ENCODE measurements at regions not wholly inside any gene's neighbourhood (a gene's known extent, or its start where the extent isn't known, plus 50 kb on each side); places are given as distances from the start of the nearest gene placed in this dataset.

DNA sequence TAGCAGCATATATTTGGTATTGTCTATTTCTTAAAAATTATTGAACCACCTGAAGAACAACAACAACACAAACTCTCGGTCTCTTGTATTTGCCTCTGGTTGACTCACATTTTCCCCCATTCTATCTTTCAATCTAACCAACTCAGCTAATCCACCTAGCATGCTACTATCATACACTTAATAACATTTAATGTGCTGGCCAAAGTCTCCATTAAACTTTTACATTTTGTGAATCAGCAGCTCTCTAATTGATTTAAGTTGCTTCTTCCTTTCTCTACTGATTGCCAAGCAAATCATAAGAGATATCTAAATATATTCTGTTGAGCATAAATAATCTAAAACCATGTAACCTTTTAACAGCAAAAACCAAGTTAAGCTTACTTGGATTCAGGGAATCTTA, 631.7 kb downstream of the IGSF11 start:
- H3K9me3 ChIP-seq (ENCODE audit: insufficient read depth, low read depth, low read length): no peaks in the 10 kb centered on the region
- H2AFZ ChIP-seq (ENCODE audit: low read depth, low read length): no peak overlapping the region
- no peaks in the 10 kb centered on the region for H3K9me3 Mint-ChIP-seq (ENCODE audit: unreplicated experiment)
- no peak overlapping the region for H3K4me3 Mint-ChIP-seq (ENCODE audit: unreplicated experiment)
- H3K36me3 ChIP-seq (ENCODE audit: insufficient read depth, low read length): no peaks in the 10 kb centered on the region
- H3K27ac Mint-ChIP-seq (ENCODE audit: unreplicated experiment): no peak overlapping the region
- H3K4me1 Mint-ChIP-seq (ENCODE audit: low read depth, unreplicated experiment): no peaks in the 10 kb centered on the region
- H3K79me2 ChIP-seq (ENCODE audit: insufficient read depth, low read length): no peaks in the 10 kb centered on the region
- no peaks in the 10 kb centered on the region for H3K27me3 Mint-ChIP-seq (ENCODE audit: low read depth, unreplicated experiment)
- TF ChIP-seq, protein P1, sequence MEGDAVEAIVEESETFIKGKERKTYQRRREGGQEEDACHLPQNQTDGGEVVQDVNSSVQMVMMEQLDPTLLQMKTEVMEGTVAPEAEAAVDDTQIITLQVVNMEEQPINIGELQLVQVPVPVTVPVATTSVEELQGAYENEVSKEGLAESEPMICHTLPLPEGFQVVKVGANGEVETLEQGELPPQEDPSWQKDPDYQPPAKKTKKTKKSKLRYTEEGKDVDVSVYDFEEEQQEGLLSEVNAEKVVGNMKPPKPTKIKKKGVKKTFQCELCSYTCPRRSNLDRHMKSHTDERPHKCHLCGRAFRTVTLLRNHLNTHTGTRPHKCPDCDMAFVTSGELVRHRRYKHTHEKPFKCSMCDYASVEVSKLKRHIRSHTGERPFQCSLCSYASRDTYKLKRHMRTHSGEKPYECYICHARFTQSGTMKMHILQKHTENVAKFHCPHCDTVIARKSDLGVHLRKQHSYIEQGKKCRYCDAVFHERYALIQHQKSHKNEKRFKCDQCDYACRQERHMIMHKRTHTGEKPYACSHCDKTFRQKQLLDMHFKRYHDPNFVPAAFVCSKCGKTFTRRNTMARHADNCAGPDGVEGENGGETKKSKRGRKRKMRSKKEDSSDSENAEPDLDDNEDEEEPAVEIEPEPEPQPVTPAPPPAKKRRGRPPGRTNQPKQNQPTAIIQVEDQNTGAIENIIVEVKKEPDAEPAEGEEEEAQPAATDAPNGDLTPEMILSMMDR (IDR thresholded peaks at IDR 0.05; ENCODE audit: insufficient read depth, low read depth, low read length): no peak
- TF ChIP-seq EZH2 (IDR thresholded peaks at IDR 0.05; ENCODE audit: insufficient read depth, low read length): no peak
- H3K9ac ChIP-seq (ENCODE audit: low read length): no peak overlapping the region
- H3K4me3 ChIP-seq (ENCODE audit: insufficient read depth, low read depth, low read length): no peak overlapping the region
- no peak overlapping the region for H3K27ac ChIP-seq (ENCODE audit: low read depth, low read length)
- no peak for DNase-seq (ENCODE audit: low read depth)
- no peaks in the 10 kb centered on the region for H3K27me3 ChIP-seq (ENCODE audit: insufficient read depth, low read length)
- H3K4me1 ChIP-seq (ENCODE audit: insufficient read depth, low read length): no peaks in the 10 kb centered on the region
- no peaks in the 10 kb centered on the region for H4K20me1 ChIP-seq (ENCODE audit: insufficient read depth, low read length)
- no peaks in the 10 kb centered on the region for H3K36me3 Mint-ChIP-seq (ENCODE audit: low read depth, unreplicated experiment)
- no peak for FAIRE-seq
- no peak overlapping the region for H3K4me2 ChIP-seq (ENCODE audit: low read length)

DNA sequence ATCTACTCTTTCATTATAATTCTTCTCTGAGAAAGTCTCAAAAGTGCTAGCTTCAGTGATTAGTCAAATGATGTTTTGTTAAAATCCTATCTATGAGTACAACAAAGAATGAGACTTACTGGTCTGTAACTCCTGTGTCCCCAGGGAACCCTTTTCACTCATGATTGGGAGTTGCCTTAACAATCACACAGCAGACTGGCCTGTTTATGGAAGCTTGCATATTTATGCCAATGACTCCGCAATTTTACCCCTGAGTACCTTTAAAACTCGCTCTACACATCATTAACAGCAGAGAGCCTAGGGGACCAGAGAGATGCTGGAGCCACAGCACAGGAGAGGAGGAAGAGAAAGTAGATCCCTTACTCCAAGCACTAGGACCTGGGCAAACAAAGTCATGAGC, 628.1 kb downstream of the IGSF11 start:
- no peak overlapping the region for H3K4me2 ChIP-seq (ENCODE audit: low read length)
- no peak overlapping the region for H3K9ac ChIP-seq (ENCODE audit: low read length)
- H3K27ac ChIP-seq (ENCODE audit: low read depth, low read length): no peak overlapping the region
- Mint-ChIP-seq H3K27me3 (ENCODE audit: low read depth, unreplicated experiment) (no peaks in the 10 kb centered on the region), H3K4me3 (ENCODE audit: unreplicated experiment) (no peak overlapping the region), H3K36me3 (ENCODE audit: low read depth, unreplicated experiment) (no peaks in the 10 kb centered on the region), H3K9me3 (ENCODE audit: unreplicated experiment) (no peaks in the 10 kb centered on the region), H3K4me1 (ENCODE audit: low read depth, unreplicated experiment) (no peaks in the 10 kb centered on the region), H3K27ac (ENCODE audit: unreplicated experiment) (no peak overlapping the region)
- FAIRE-seq: no peak
- no peak overlapping the region for H3K4me3 ChIP-seq (ENCODE audit: insufficient read depth, low read depth, low read length)
- no peaks in the 10 kb centered on the region for H3K79me2 ChIP-seq (ENCODE audit: insufficient read depth, low read length)
- H3K27me3 ChIP-seq (ENCODE audit: insufficient read depth, low read length): no peaks in the 10 kb centered on the region
- no peaks in the 10 kb centered on the region for H3K4me1 ChIP-seq (ENCODE audit: insufficient read depth, low read length)
- no peak for DNase-seq (ENCODE audit: low read depth)
- no peaks in the 10 kb centered on the region for H4K20me1 ChIP-seq (ENCODE audit: insufficient read depth, low read length)
- no peak for TF ChIP-seq EZH2 (IDR thresholded peaks at IDR 0.05; ENCODE audit: insufficient read depth, low read length)
- TF ChIP-seq, protein P1 (IDR thresholded peaks at IDR 0.05; ENCODE audit: insufficient read depth, low read depth, low read length): no peak
- no peak overlapping the region for H2AFZ ChIP-seq (ENCODE audit: low read depth, low read length)
- H3K9me3 ChIP-seq (ENCODE audit: insufficient read depth, low read depth, low read length): no peaks in the 10 kb centered on the region
- H3K36me3 ChIP-seq (ENCODE audit: insufficient read depth, low read length): no peaks in the 10 kb centered on the region

DNA sequence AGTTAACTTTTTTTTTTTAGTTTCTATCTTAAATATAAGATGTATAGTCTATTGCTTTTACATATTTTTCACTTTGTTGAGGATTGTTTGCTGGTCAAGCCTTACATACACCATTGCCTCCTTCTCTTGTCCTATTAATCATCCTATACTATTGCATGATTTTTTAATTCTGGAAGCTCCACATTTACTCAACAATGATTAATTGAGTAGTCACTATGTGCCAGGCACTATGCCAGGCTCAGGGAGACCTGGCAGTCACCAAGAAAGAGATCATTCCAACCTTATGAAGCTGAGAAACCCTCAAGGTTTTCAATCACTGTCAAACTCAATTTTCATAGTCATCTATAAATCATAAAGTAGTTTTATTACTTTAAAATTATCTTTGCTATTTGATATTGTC, 626.2 kb downstream of the IGSF11 start:
- no peak for DNase-seq (ENCODE audit: low read depth)
- no peak overlapping the region for H3K4me3 ChIP-seq (ENCODE audit: insufficient read depth, low read depth, low read length)
- no peaks in the 10 kb centered on the region for H3K36me3 Mint-ChIP-seq (ENCODE audit: low read depth, unreplicated experiment)
- no peaks in the 10 kb centered on the region for H4K20me1 ChIP-seq (ENCODE audit: insufficient read depth, low read length)
- no peaks in the 10 kb centered on the region for H3K79me2 ChIP-seq (ENCODE audit: insufficient read depth, low read length)
- no peak overlapping the region for H3K27ac Mint-ChIP-seq (ENCODE audit: unreplicated experiment)
- FAIRE-seq: no peak
- no peaks in the 10 kb centered on the region for H3K4me1 Mint-ChIP-seq (ENCODE audit: low read depth, unreplicated experiment)
- H3K4me2 ChIP-seq (ENCODE audit: low read length): no peak overlapping the region
- no peaks in the 10 kb centered on the region for H3K4me1 ChIP-seq (ENCODE audit: insufficient read depth, low read length)
- no peaks in the 10 kb centered on the region for H3K27me3 ChIP-seq (ENCODE audit: insufficient read depth, low read length)
- H3K9me3 ChIP-seq (ENCODE audit: insufficient read depth, low read depth, low read length): no peaks in the 10 kb centered on the region
- H3K36me3 ChIP-seq (ENCODE audit: insufficient read depth, low read length): no peaks in the 10 kb centered on the region
- H3K27ac ChIP-seq (ENCODE audit: low read depth, low read length): no peak overlapping the region
- H2AFZ ChIP-seq (ENCODE audit: low read depth, low read length): no peak overlapping the region
- no peak overlapping the region for H3K4me3 Mint-ChIP-seq (ENCODE audit: unreplicated experiment)
- H3K9me3 Mint-ChIP-seq (ENCODE audit: unreplicated experiment): no peaks in the 10 kb centered on the region
- H3K9ac ChIP-seq (ENCODE audit: low read length): no peak overlapping the region
- TF ChIP-seq, protein P1 (IDR thresholded peaks at IDR 0.05; ENCODE audit: insufficient read depth, low read depth, low read length): no peak
- no peak for TF ChIP-seq EZH2 (IDR thresholded peaks at IDR 0.05; ENCODE audit: insufficient read depth, low read length)
- no peaks in the 10 kb centered on the region for H3K27me3 Mint-ChIP-seq (ENCODE audit: low read depth, unreplicated experiment)

Measured in astrocyte (in vitro differentiated cells and primary cell).